Activated CD8-positive, alpha-beta memory T cell treated with anti-CD3 and anti-CD28 coated beads for 36 hours (primary cell): ENCODE measurements at regions not wholly inside any gene's neighbourhood (a gene's known extent, or its start where the extent isn't known, plus 50 kb on each side); places are given as distances from the start of the nearest gene placed in this dataset.

Experiments used
- CTCF ChIA-PET: fragments of 350-600 bp; sonication (Branson Sonifier 250); formaldehyde crosslinking; loops from one replicate; lab custom pipeline; 2021; ENCODE audit warnings: antibody characterized with exemption; lab: Charles Lee
- POLR2A ChIA-PET: fragments of 350-600 bp; sonication (Branson Sonifier 250); formaldehyde crosslinking; loops from one replicate; lab custom pipeline; 2021; ENCODE audit warnings: antibody characterized with exemption; lab: Charles Lee

DNA sequence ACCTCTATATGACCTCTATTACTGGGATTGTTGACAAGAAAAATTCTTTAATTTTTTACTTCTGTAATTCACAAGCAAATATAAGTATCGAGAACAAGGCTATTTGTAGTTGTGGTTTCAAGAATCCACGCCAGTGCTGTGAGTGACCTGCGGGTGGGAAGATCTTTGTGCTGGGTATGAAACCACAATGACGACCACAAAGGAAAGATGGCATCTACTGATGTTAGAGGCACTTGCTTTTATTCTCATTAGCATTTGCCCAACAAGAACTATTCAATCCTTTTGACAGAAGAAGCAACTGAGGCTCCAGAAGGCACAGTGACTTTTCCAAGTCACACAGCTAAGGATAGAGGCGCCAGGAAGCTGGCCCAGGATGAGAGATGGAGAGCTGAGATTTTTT is 1054.9 kb downstream of the TBC1D22A start:
- POLR2A ChIA-PET: no interaction called here

GRCh38 chr22:47816863-47817210 is 1054.4 kb downstream of the TBC1D22A start:
- ChIA-PET CTCF (no interaction called here), POLR2A (no interaction called here)

More for the DNA sequence above, 1054.9 kb downstream of the TBC1D22A start:
- CTCF ChIA-PET: no interaction called here

DNA sequence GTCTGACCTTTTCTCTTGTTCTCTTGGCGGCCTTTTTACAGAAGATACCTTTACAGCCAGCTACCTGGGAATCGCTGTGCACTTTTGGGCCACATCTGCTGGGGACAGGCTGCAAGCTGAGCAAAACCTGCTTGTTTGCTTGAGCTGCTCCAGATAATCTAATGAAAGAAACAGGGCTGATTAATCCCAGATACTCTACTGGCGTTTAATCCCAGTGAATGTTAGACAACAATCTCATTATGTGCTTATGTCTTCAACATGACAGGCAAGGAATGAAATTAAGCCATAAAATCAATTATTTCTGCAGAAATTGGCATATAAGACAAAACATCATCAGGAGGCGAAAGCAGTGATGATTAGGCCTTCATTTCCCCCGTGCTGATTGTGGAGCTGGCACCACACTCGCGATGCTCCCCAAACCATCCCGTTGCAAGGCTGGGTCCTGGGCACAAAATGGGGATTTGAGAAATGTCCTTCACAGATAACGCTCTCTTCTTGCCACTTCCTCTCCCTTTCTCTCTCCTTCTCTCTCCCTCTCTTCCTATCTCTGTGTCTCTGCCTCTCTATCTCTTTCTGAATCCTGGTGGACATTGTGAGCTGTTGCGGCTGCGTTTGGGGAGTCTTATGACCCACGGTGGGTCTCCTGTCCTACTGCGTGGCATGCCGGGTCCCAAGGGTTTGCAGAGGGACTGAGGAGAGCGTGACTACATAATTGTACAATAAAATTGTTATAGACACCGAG is 1053.8 kb downstream of the TBC1D22A start:
- POLR2A ChIA-PET: no interaction called here
- CTCF ChIA-PET: no interaction called here

DNA sequence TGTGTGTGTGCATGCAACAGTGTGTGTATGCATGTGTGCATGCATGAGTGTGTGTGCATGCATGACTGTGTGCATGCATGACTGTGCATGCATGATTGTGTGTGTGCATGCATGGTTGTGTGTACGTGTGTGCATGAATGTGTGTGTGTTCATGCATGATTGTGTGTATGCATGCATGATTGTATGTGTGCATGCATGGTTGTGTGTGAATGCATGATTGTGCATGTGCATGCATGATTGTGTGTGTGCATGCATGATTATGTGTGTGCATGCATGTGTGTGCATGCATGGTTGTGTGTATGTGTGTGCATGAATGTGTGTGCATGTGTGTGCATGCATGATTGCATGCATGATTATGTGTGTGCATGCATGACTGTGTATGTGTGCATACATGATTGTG is 1052.0 kb downstream of the TBC1D22A start:
- POLR2A ChIA-PET: no interaction called here
- CTCF ChIA-PET: no interaction called here

DNA sequence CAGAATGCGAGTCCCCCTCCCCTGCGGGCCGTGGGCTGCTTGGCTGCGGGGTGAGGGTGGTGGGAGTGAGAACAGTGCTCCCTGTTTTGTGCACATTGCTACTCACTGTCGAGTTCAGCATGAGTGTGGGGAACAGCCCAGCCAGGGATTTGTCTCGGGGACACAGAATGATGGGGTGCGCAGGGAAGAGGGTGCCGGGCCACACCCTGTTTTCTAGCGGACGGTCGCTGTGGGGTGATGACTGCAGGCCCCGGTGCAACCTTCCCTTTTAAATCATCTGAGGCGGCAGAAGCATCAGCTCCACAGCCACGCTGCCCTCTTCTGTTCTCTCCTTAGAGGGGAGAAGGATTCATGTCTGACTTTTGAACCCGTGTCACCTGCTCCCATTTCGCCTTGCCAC is 1051.2 kb downstream of the TBC1D22A start:
- CTCF ChIA-PET: no interaction called here
- POLR2A ChIA-PET: no interaction called here

DNA sequence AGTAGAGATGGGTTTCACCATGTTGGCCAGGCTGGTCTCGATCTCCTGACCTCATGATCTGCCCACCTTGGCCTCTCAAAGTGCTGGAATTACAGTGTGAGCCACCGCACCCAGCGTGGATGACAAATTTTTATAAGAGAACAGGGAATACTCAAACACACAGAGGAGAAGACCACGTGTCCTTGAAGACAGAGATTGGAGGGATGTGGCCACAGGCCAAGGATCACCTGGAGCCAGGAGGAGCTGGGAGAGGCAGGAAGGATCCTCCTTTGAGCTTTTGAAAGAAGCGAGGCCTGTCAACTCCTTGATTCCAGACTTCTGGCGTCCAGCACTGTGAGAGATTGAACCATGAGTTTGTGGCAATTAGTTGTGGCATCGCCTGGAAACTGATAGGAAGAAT is 1049.5 kb downstream of the TBC1D22A start:
- CTCF ChIA-PET: no interaction called here
- POLR2A ChIA-PET: no interaction called here

DNA sequence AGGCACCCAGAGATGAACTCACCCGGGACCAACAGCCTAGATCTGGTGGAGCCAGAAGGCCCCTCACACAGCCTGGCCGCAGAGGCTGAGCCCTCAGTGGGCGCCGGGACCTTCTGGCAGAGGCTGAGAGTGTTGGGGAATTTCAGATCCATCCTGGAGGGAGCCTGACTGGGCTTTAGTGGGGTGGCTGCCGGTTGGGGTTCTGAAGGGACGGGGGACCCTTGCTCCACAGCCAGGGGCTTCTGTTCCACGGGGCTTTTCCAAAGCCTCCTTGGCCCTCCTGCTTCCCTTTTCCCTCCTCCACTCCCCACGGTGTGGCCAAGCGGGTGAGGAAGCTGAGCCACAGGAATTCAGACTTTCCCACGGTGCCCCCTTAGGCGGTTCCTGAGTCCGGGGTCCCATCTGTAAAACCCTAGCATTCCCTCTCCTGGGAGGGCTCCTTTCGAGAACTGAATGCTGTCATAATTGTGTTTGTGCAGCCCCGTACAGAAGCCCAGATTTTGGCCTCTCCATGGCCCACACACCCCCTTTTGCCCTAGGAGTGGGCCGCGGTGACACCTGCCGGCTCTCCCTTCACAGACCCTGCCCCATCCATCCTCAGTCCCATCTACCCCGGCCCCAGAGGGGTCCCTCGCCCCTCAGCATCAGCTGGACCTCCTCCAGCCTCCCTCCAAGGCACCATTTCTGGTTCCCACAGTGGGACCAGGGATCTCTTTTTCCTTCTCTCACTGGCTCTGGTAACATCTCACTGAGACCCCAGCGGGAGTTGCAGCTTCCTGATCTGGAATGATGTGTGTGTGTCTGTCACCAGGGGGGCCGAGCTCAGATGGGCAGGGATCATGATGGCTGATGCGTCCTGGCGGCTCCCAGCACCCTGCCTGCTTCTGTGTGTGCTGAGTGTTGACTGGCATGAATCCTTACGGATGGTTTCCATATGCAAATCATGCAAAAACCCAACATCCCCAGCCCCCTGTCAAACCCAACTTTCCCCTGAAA is 1048.4 kb downstream of the TBC1D22A start:
- POLR2A ChIA-PET: no interaction called here

DNA sequence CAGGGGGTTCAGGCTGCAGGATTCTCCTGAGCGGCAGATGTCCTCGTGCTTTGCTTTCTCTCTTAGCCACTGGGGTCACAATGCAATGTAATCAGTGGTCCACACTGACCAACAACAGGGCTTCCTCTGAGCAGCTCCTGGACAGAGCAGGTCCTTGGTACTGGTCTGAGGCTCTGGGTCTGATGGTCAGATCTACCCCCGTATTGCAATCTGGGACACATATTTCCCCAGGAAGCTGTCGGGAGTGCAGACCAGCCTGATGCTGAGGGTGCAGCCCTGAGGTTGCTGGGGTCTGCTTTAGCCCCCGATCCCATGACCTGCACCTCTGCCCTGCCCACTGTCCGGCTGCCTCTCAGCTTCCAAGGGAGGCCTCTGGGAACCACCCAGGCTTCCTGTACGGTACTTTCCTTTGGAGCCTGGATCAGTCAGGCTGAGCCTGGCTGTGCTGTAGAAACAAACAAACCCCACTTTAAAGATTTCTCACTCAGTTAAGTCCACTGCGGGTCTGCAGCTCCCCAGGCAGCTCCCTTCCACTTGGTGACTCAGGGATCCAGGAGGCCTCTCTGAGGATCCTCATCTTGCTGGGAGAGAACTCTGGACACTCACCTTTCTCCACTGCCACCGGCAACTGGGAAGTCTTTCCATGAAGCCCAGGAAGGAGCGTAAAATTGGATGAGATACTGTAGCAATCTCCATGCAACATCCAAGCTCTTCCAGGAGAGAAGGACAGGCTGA is 1046.6 kb downstream of the TBC1D22A start:
- CTCF ChIA-PET: no interaction called here
- POLR2A ChIA-PET: no interaction called here

More for the DNA sequence above, 1048.4 kb downstream of the TBC1D22A start:
- CTCF ChIA-PET: no interaction called here

GRCh38 chr22:47808236-47808635 is 1045.8 kb downstream of the TBC1D22A start:
- ChIA-PET CTCF (no interaction called here), POLR2A (no interaction called here)

DNA sequence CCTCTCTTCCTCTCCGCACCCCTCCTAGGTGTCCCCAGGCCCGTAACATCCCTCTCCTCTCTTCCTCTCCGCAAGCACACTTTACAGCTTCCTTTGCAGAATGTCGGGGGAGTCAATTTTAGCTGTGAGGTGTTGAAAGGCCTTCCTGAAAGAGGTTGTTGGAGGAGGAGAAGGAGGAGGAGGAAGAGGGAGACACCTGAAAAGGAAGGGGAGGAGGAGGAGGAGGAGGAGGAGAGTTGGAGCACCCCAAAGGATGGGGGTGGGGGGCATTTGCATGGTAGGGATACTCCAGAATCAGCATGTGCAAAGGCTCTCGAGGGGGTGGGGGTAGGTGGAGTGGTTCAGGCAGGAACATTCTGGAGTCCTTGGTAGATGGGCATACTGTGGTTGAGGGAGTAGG is 1045.1 kb downstream of the TBC1D22A start:
- ChIA-PET POLR2A (no interaction called here), CTCF (no interaction called here)

DNA sequence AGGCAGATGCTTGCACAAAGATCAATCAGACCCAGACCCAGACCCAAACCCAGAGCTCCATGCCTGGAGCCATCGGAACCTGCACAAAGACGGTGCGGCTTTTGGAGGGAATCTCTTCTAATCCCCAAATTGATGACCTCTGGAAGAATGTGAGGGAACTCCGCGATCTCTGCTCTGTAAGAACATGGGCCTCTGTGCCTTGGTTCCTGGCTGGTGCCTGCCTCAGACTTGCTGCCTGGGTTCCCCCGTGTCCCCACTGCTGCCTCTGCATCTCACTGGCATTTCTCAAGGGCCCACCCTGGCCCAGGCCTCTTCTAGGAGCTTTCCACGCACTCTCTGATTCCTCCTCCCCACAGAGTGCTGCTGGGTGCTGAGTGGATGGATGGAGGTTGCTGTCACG is 1044.4 kb downstream of the TBC1D22A start:
- ChIA-PET POLR2A (no interaction called here), CTCF (no interaction called here)

GRCh38 chr22:47805394-47805935 is 1043.0 kb downstream of the TBC1D22A start:
- ChIA-PET POLR2A (no interaction called here), CTCF (no interaction called here)

DNA sequence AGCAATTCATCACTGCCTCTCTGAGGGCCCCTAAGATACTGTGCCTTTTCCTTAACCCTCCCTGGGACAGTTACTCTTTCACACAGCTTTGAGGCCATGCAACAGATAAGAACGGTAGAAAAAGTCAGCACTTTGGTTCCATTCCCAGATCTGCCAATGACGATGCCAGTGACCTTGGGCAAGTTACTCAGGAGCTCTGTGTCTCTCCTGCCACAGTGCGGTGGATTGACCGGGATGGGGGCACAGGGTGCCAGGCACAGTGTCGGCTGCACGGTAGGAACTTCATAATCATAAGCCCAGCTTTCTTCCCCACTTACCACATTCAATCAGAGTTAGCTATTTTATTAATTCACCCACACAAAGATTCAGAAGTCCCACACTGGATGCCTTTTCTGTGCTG is 1041.8 kb downstream of the TBC1D22A start:
- POLR2A ChIA-PET: no interaction called here
- CTCF ChIA-PET: no interaction called here

DNA sequence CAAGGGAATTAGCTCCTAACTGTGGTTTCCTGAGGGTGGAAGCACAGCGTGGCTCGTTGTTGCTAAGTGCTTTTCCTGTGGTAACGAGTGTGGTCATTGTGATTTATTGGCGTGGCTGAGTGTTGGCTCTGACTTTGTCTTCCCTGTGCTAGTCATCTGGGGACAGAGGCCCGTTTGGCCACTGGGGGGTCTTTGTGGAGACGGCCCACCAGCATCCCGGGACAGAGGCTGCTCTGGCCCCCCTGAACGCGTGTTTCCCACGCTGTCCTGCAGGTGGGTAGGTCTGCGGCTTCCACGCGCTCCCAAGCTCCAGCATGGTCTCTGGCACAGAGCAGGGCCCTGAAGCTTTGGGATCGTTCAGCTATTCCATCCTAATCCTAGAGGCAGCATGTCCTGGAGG is 1040.0 kb downstream of the TBC1D22A start:
- ChIA-PET CTCF (no interaction called here), POLR2A (no interaction called here)

DNA sequence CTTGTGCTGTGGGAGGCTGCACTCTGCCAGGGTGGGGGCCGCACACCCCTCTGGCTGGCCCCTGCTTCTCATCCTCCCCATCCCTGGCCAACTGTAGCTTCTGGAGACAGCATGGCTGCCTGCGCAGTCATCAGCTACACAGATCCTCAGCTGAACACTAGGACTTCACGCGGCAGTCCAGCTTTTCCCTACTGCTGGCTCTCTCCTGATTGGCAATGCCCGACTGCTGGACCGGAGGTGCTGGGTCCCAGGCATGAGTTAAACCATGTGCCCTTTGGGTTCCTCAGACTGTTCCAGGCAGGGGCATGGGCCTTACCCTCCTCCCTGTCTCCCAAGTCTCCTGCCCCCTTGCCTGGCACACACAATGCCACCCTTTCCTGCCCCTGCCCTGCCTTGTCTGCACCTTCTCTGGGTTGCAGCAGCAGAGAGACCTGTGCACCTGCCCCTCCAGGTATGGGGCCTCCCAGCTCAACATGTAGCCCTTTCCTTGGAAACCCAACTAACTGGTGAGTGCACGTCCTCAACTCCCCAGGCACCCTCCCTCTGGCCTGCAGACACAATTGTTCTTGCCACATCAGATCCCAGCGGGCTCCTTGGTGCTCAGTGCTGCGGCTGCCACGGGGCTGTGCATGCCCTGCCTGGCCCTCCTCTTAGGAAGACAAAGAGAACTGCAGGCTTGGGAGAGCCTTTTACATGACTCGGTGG is 1039.2 kb downstream of the TBC1D22A start:
- ChIA-PET CTCF (no interaction called here), POLR2A (no interaction called here)

DNA sequence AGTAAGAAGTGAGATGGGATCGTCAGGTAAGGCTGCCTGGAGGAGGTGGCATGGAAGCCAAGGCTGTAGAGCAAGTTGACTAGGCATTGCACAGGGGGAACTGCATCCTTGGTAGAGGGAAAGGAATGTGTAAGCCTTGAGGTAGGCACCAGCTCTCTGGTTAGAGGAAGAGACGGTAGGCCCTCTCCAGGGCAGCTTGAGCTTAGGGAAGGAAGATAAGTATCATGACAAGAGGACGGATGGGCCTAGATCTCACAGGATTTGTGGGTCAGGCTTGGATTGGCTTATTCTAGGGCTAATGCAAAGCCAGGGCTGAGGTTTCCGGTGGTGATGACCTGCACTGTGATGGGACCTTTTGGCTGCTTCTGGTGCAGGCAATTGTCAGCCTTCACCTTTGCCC is 1035.8 kb downstream of the TBC1D22A start:
- POLR2A ChIA-PET: no interaction called here

DNA sequence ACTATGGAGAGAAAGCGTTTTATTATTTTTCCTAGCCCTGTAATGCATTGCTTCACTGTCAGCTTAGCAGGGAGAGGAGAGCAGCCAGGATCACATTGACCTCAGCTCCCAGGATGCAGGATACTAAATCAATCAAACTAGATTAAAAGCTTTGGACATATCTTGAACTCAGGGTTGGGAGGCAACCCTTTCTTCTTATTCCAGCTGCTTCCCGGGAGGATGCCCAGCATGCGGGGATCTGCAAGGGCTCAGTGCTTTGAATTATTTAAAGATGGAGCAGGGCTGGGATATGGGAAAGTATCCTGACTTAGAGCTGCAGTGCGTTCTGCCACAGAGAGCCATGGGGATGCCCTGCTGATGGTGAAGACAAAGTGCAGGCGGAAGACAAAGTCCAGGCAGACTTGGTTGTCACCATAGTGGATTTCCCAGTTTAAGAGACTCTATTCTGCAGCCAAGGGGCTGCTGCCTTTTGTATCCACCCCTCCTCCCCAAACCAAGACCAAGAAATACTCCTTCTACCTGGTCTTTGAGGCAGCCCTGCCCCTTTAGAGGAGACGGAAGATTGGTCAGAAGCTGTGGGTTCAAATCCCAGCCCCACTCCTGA is 1035.0 kb downstream of the TBC1D22A start:
- POLR2A ChIA-PET: no interaction called here

More for the DNA sequence above, 1035.8 kb downstream of the TBC1D22A start:
- CTCF ChIA-PET: no interaction called here

DNA sequence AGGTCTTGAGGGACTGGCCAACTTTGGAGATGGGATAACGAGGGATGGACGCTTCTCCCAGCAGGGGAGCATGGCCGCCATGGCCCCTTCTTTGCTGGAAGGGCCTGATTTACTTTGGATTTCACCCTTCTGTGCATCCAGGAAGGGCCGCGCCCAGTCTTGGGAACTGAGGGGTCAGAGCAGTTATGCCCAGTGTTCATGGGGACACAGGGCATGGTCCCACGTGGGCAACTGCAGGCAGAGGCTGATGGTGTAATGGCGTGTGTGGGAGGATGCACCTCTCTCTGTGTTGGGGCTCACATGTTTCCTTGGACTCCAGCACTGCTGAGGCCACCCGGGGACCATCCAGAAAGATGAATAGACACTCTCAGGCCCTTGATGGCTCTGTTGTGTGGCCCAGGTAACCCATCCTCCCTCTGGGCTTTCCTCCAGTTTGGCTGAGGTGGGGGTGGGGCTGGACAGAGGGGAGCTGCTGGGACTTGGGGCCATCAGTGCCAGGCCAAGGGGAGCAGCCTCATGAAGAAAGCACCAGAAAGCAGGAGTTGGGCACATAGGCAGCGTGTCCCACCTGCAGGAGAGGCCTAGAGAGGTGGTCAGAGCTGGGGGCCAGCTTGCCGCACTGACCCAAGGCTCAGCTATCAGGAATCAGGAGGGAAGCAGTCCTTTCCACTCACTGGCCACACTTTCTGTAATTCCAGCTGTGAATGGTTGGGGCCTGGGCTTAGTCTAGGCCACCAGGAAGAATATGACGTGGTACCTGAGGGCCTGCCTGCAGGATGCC is 1033.9 kb downstream of the TBC1D22A start:
- ChIA-PET POLR2A (no interaction called here), CTCF (no interaction called here)

More for the DNA sequence above, 1035.0 kb downstream of the TBC1D22A start:
- CTCF ChIA-PET: no interaction called here
